Calu3 (cell line): ENCODE measurements at regions not wholly inside any gene's neighbourhood (a gene's known extent, or its start where the extent isn't known, plus 50 kb on each side); places are given as distances from the start of the nearest gene placed in this dataset.

ENCODE experiments used
- BruUV-seq: library from RNA; stranded (reverse); fragments of 400-500 nt; replicated peaks from 2 replicates; lab custom pipeline; 2021; lab: Mats Ljungman, UMichigan
- CTCF ChIA-PET: fragments of 300-600 bp; sonication (Branson Sonifier 250); formaldehyde crosslinking; loops from one replicate; lab custom pipeline; 2022; ENCODE audit warnings: antibody characterized with exemption; lab: Charles Lee
- DNase-seq: peaks from one replicate; pipeline ENCODE4 v3.0.0; 2022
- H3K27ac Mint-ChIP-seq: one replicate; pipeline ENCODE4 v1.8.0; 2022; ENCODE audit warnings: mixed read lengths; ENCODE audit not compliant: unreplicated experiment
- H3K27me3 Mint-ChIP-seq: one replicate; pipeline ENCODE4 v1.8.0; 2022; ENCODE audit warnings: mixed read lengths; ENCODE audit not compliant: unreplicated experiment
- H3K36me3 Mint-ChIP-seq: one replicate; pipeline ENCODE4 v1.8.0; 2022; ENCODE audit warnings: mild to moderate bottlenecking, moderate library complexity, mixed read lengths; ENCODE audit not compliant: insufficient read depth, unreplicated experiment
- H3K4me1 Mint-ChIP-seq: one replicate; pipeline ENCODE4 v1.8.0; 2022; ENCODE audit warnings: mild to moderate bottlenecking, low read depth, mixed read lengths; ENCODE audit not compliant: unreplicated experiment
- H3K4me3 Mint-ChIP-seq: one replicate; pipeline ENCODE4 v1.8.0; 2022; ENCODE audit warnings: mild to moderate bottlenecking, low read depth, moderate library complexity, mixed read lengths; ENCODE audit not compliant: unreplicated experiment
- H3K9me3 Mint-ChIP-seq: one replicate; pipeline ENCODE4 v1.8.0; 2022; ENCODE audit warnings: low read depth, mixed read lengths; ENCODE audit not compliant: unreplicated experiment
- intact Hi-C: fragments of 100-400 bp; cut with micrococcal nuclease; formaldehyde crosslinking; loops from one replicate; pipeline ENCODE4 v1.10.0; 2022; ENCODE audit not compliant: unreplicated experiment
- TF ChIP-seq, protein P1 (sequence below): fragments of 200-600 bp; IDR thresholded peaks from one replicate; pipeline ENCODE4 v1.8.0; 2022; ENCODE audit warnings: antibody characterized with exemption; ENCODE audit not compliant: unreplicated experiment

DNA sequence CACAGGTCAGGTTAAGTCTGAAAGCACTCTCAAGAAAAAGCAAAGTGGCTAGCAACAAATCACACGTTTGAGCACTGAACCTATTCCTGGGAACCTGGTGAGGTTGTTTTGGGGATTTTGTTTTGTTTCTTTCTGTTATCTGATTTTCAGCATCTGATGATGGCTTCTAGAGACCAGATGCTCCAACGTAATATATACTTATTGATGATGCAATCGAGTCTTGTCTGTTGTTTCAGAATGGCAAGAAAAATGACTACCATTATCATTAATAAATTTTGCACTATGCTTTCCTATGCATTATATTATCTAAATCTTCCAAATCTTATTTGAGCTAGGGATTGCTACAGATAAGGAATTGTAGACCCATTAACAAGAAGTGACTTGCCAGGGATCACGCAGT is 312.3 kb upstream of the FAT3 start:
- Mint-ChIP-seq H3K36me3 (no peaks in the 10 kb centered on the region), H3K9me3 (no peaks in the 10 kb centered on the region), H3K27ac (no peak overlapping the region), H3K4me1 (no peaks in the 10 kb centered on the region), H3K27me3 (no peaks in the 10 kb centered on the region), H3K4me3 (no peak overlapping the region)
- BruUV-seq = no TSS peak
- DNase-seq = no peak
- intact Hi-C loops = no loop called here
- CTCF ChIA-PET = no interaction called here
- TF ChIP-seq, protein P1, sequence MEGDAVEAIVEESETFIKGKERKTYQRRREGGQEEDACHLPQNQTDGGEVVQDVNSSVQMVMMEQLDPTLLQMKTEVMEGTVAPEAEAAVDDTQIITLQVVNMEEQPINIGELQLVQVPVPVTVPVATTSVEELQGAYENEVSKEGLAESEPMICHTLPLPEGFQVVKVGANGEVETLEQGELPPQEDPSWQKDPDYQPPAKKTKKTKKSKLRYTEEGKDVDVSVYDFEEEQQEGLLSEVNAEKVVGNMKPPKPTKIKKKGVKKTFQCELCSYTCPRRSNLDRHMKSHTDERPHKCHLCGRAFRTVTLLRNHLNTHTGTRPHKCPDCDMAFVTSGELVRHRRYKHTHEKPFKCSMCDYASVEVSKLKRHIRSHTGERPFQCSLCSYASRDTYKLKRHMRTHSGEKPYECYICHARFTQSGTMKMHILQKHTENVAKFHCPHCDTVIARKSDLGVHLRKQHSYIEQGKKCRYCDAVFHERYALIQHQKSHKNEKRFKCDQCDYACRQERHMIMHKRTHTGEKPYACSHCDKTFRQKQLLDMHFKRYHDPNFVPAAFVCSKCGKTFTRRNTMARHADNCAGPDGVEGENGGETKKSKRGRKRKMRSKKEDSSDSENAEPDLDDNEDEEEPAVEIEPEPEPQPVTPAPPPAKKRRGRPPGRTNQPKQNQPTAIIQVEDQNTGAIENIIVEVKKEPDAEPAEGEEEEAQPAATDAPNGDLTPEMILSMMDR = no peak

DNA sequence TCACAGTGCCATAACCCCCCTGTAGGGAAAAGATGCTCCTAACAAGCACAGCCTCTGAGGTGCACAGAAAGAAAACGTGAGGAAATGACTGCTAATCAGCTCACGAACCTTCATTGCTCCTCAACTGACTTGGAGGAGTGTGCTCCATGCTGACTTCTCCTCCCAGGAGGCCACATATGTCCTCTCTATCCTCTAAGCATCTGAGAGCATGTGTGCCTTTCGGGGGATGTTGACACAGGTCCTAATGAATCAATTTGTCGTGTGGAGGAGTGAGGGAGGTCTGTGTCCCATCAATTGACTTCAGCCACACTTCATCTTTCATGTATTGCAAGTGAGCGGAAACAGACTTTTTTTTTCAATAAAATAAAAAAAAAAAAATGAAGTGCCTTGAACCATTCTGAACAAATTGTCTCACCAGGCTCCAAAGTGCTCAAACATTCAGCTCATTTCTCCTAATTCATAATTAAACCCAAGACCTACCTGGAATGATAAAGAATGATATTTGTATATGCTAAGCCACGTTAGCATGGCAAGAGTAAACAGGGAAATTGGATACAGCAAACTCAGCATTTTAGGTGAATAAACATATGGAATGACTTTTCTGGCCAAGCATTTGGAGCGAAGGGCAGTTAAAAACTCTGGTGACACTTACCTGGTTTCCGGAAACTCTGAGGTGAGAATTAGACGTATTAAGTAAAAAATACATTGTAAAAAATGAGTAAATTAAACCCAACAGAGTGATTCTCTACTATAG is 317.6 kb upstream of the FAT3 start:
- no peak for DNase-seq
- BruUV-seq = no TSS peak
- no peak overlapping the region for H3K27ac Mint-ChIP-seq
- no peaks in the 10 kb centered on the region for H3K4me1 Mint-ChIP-seq
- intact Hi-C loops = loop anchor here (10.0 kb wide), 1 partner anchor 148 kb away; no protein-coding TSS in a partner anchor
- CTCF ChIA-PET = no interaction called here
- no peaks in the 10 kb centered on the region for H3K27me3 Mint-ChIP-seq
- no peaks in the 10 kb centered on the region for H3K36me3 Mint-ChIP-seq
- no peak overlapping the region for H3K4me3 Mint-ChIP-seq
- TF ChIP-seq, protein P1 = no peak
- H3K9me3 Mint-ChIP-seq = no peaks in the 10 kb centered on the region

DNA sequence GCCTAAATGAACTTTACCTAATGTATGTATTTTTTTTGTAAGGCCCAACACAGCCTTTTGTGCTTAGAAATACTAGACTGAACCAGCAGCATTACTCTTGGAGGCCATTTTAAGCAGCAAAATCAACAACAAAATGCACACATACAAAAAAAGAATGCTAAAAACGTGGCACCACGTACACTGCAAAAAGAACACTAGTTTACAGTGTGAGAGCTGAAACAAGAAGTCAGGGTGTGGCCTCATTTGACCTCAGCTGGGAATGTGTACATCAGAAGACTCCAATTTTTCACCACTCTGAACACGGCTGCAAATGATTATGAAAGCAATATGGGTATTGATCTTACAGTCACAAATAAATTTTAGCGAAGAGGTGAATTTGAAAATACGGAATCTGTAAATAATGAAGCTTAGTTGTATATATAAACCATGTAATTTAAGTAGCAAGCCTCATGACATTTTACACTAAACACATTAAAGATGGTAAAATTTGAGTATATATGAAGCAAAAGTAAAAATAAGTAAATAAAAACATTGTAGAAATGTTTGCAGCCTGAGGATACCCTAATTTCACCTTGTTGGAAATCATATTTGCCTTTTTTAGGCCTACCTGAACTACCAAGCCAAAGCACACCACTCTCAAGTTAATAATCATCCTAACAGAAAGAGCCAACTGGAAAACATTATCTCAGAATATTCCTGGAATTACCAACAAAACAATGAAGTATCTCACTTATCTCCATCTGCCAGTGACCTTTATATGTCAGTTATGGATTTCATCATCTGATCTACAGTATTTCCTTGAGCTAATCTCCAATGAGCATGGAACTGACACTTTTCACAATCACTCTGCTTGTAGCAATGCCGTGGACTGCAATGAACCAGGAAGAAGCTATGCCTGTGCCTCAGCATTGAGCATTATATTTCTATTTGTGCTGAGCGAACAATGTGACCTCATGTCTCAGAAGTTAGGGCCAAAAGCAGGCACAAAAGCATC is 319.5 kb upstream of the FAT3 start:
- intact Hi-C loops = loop anchor here (10.0 kb wide), 1 partner anchor 150 kb away; no protein-coding TSS in a partner anchor
- Mint-ChIP-seq H3K4me1 (no peaks in the 10 kb centered on the region), H3K27ac (no peak overlapping the region), H3K36me3 (no peaks in the 10 kb centered on the region), H3K27me3 (no peaks in the 10 kb centered on the region), H3K4me3 (no peak overlapping the region), H3K9me3 (no peaks in the 10 kb centered on the region)
- BruUV-seq = no TSS peak
- CTCF ChIA-PET = no interaction called here
- no peak for DNase-seq
- TF ChIP-seq, protein P1 = no peak

DNA sequence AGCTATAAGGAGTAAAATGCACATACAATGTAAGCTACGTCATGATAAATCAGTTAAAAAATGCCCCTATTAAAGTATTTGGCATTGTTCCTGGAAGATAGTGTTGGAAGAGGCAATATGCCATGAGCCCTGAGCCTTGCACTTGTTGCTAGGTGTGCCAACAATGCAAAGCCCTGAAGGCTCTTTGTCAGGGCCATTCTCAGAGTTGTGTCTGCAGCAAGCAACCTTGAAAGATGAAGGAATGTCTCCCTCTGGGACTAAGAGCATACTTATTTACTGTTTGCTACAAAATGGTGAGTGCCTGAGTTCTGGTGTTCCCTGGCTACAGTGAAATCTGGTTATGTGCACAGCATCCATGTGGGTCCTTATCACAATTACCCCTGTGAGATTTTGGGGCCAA is 322.3 kb upstream of the FAT3 start:
- H3K4me3 Mint-ChIP-seq = no peak overlapping the region
- no TSS peak for BruUV-seq
- H3K4me1 Mint-ChIP-seq = no peaks in the 10 kb centered on the region
- H3K27ac Mint-ChIP-seq = no peak overlapping the region
- no peaks in the 10 kb centered on the region for H3K9me3 Mint-ChIP-seq
- TF ChIP-seq, protein P1 = no peak
- no peak for DNase-seq
- H3K36me3 Mint-ChIP-seq = no peaks in the 10 kb centered on the region
- no peaks in the 10 kb centered on the region for H3K27me3 Mint-ChIP-seq
- intact Hi-C loops = loop anchor here (10.0 kb wide), 1 partner anchor 152 kb away; no protein-coding TSS in a partner anchor
- CTCF ChIA-PET = no interaction called here
